Stimulated activated naive CD8-positive, alpha-beta T cell treated with anti-CD3 and anti-CD28 coated beads, Interleukin-15, Interleukin-2, amounts not matched to agents 100 U/mL and 50 U/mL, for 24 hours (primary cell): ENCODE measurements at regions not wholly inside any gene's neighbourhood (a gene's known extent, or its start where the extent isn't known, plus 50 kb on each side); places are given as distances from the start of the nearest gene placed in this dataset.

ENCODE experiments used
- ATAC-seq: fragments of 150-1000 bp; cut with Tn5 transposase; one replicate; pipeline ENCODE4 v1.10.0; 2021
- DNase-seq: peaks from one replicate; pipeline ENCODE4 v3.0.0; 2021

DNA sequence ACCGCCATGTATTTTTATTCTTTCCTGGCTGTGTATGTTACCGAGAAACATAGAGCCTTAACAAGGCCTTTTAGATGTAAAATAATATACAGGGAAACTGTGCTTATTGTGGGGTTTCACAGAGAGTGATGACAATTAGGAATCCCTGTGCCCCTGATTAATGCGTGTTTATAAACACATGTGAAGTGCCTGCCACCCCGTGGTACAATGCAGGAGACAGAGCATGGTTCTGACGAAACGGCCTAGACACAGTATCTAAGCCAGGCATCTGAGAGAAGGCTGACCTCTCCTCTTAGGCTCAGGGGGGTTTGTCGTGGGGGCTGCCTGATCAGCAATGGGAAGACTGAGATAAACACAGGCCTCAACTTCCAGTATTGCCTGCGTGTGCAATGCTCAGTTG is 200.0 kb downstream of the AJAP1 start:
- no peak for ATAC-seq

DNA sequence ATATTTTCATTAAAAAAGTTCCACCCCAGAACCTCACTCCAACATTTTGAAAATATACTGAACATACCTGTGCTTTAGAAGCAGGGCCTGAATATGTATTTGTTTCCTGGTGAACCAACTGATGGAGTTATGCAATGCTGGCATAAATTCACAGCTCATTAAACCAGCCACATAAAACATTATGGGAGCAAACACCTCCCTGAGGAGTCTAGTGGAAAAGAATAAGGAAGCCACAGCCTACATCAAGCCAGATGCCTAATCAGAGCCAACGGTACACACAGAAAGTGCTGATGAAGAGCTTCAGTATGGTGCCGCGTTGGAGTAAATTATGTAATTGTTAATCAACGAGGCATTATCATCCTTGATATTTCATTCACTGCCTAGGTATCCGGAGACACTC is 199.5 kb downstream of the AJAP1 start:
- ATAC-seq: no peak

More for the DNA sequence above, 200.0 kb downstream of the AJAP1 start:
- DNase-seq: no peak

DNA sequence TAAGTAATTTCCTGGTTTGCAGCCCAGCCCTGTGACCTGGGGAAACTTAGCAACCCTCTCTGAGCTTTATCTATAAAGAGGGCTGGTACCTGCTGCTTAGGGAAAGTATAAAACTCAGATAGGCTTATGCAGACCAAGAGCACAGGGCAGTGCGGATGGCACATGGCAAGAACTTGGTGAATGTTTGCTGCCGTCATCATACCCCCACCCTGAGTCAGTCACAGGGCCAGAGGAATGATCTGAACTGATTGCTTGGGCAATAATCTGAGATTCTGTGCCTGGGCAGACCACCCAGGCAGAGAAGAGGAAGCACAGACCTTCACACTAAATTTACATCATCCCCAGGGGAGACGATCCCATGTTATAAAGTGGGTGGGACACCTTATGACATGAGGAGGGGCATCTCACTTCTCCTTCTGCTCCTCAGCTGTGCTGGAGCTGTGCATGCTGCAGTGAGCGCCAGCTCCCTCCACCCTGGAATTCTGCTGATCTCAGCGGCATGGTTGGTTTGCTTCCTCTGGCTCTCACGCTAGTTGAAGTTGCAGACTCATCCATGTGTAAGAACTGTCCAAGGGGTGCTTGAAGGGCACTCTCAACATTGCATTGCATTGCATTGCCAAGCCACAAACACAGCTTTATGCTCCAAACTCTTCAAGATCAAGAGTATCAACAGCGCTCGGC is 197.1 kb downstream of the AJAP1 start:
- ATAC-seq (no peak), DNase-seq (no peak)

More for the DNA sequence above, 199.5 kb downstream of the AJAP1 start:
- no peak for DNase-seq

DNA sequence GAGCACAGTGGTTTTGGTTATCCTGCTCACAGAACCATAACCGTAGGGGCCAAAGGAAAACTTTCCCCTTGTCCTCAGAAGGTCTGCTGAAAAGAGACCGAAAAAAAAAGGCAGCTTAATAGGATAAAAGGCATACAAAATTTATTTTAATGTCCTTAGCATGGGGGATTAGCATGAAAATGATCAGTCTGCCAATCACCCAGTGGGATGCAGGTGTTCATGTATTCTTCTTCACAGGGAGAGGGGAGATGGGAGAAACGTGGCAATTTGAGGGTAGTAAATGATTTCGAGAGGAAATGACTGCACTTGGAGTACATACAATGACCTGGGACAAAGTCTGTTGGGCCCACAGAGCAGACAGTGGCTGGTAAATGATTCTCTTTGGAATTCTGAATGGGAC is 194.0 kb downstream of the AJAP1 start:
- no peak for ATAC-seq

DNA sequence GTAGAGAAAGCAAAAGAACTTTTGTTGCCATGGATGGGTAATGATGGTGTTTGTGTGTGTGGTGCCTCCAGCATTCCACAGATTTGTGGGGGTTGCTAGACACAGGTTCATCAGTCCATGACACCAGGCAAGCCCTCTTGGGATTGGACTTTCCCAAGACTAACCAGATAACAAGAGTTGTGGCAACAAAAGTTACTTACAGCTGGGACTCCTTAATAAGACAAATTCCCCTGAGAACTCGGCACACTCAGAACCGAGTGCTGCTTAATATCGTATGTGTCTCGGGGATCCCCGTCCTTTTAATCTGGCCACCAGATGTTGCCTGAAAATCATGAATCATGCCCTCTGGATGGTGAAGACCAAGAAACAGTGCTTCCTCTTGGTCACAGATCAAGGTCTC is 193.3 kb downstream of the AJAP1 start:
- ATAC-seq (no peak), DNase-seq (no peak)

More for the DNA sequence above, 194.0 kb downstream of the AJAP1 start:
- DNase-seq: no peak
